HepG2 (cell line): ENCODE measurements at regions not wholly inside any gene's neighbourhood (a gene's known extent, or its start where the extent isn't known, plus 50 kb on each side); places are given as distances from the start of the nearest gene placed in this dataset.

Experiments
- ATAC-seq: fragments of 200-7000 bp; cut with Tn5 transposase; 3 replicates; pipeline ENCODE4 v1.9.1; 2020; ENCODE audit warnings: mild to moderate bottlenecking, moderate library complexity
- BruUV-seq: library from RNA; stranded (reverse); fragments of 400-500 nt; replicated peaks from 2 replicates; lab custom pipeline; 2021; lab: Mats Ljungman, UMichigan
- CTCF ChIA-PET: fragments of 300-600 bp; formaldehyde crosslinking; extraction: SDS; loops from one replicate; lab custom pipeline; 2021; ENCODE audit warnings: low total read pairs, inconsistent platforms, low intra/inter-chr PET ratio; lab: Yijun Ruan, JAX
- POLR2A ChIA-PET: fragments of 350-600 bp; sonication (Branson Sonifier 250); formaldehyde crosslinking; loops from one replicate; lab custom pipeline; 2020; ENCODE audit warnings: antibody characterized with exemption, inconsistent platforms; lab: Yijun Ruan, JAX
- DNase-seq: peaks from one replicate; pipeline ENCODE4 v3.0.0-alpha.2; 2015; ENCODE audit warnings: low spot score
- FAIRE-seq: peaks from 3 replicates; lab custom pipeline; 2011; peaks lifted over from hg19 to GRCh38; lab: Jason Lieb, UNC
- H2AFZ ChIP-seq: one replicate; pipeline ENCODE4 v1.6.1; 2011; ENCODE audit warnings: low read length, inconsistent platforms
- H3K27ac ChIP-seq: fragments of 300-600 bp; 3 replicates; pipeline ENCODE4 v1.8.0; 2011; ENCODE audit warnings: mixed run types, mild to moderate bottlenecking, mixed read lengths, low read length, inconsistent platforms; ENCODE audit not compliant: insufficient read depth; ENCODE audit errors: extremely low read length
- H3K27me3 ChIP-seq, 2 experiments: fragments of 200-600 bp in 1 of 2; 2 replicates in 1 of 2; 3 replicates in 1 of 2; pipeline versions ENCODE4 v1.6.0 to v1.8.0; 2011; ENCODE audit warnings: low read length in 2 of 2, mild to moderate bottlenecking in 2 of 2, moderate library complexity in 2 of 2, inconsistent platforms in 1 of 2; ENCODE audit not compliant: insufficient read depth in 2 of 2, control insufficient read depth in 1 of 2
- H3K36me3 ChIP-seq, 2 experiments: fragments of 200-600 bp in 1 of 2; replicated peaks in 1 of 2; 2 replicates in 1 of 2; 3 replicates in 1 of 2; pipeline versions ENCODE4 v1.5.1 to v1.8.0; 2011; ENCODE audit warnings: low read length in 2 of 2, inconsistent platforms in 1 of 2; ENCODE audit not compliant: insufficient read depth in 2 of 2, control insufficient read depth in 1 of 2
- H3K4me1 ChIP-seq: 2 replicates; pipeline ENCODE4 v1.5.1; 2012; ENCODE audit warnings: low read length, inconsistent platforms; ENCODE audit not compliant: insufficient read depth
- H3K4me2 ChIP-seq: 2 replicates; pipeline ENCODE4 v1.6.0; 2011; ENCODE audit warnings: low read depth, low read length, inconsistent platforms
- H3K4me3 ChIP-seq, 3 experiments: fragments of 200-600 bp in 1 of 3; sonication (generic), shearing (Covaris generic) in 1 of 3; replicated peaks in 1 of 3; 2 replicates each; pipeline ENCODE4 v1.5.1; 2011 to 2016; ENCODE audit warnings: low read length in 3 of 3, inconsistent platforms in 2 of 3, low read depth in 2 of 3, mild to moderate bottlenecking in 2 of 3, control low read depth in 1 of 3, mixed read lengths in 1 of 3; ENCODE audit not compliant: insufficient read depth in 1 of 3
- H3K79me2 ChIP-seq: one replicate; pipeline ENCODE4 v1.6.1; 2011; ENCODE audit warnings: low read length, inconsistent platforms; ENCODE audit not compliant: insufficient read depth
- H3K9ac ChIP-seq: 2 replicates; pipeline ENCODE4 v1.6.0; 2011; ENCODE audit warnings: mild to moderate bottlenecking, low read depth, low read length, inconsistent platforms; ENCODE audit not compliant: insufficient read depth
- H3K9me3 ChIP-seq: 2 replicates; pipeline ENCODE4 v1.5.1; 2012; ENCODE audit warnings: mild to moderate bottlenecking, low read length
- H4K20me1 ChIP-seq: 2 replicates; pipeline ENCODE4 v1.6.0; 2011; ENCODE audit warnings: inconsistent platforms, mild to moderate bottlenecking, low read length, moderate library complexity; ENCODE audit not compliant: insufficient read depth
- CHD2 ChIP-seq: IDR thresholded peaks from 2 replicates; pipeline ENCODE4 v1.6.1; 2011; ENCODE audit warnings: low read depth, low read length, improper control_type of control experiment
- FIP1L1 ChIP-seq: fragments of 200-400 bp; formaldehyde crosslinking; IDR thresholded peaks from 2 replicates; pipeline ENCODE4 v1.6.1; 2018; ENCODE audit warnings: low read depth, mild to moderate bottlenecking, low read length, moderate library complexity, borderline replicate concordance; ENCODE audit not compliant: insufficient read depth
- ZIK1 ChIP-seq: sonication (generic); formaldehyde crosslinking; IDR thresholded peaks from 2 replicates; pipeline ENCODE4 v1.5.0; 2020; ENCODE audit warnings: mild to moderate bottlenecking, low read depth, missing genetic modification reagents, borderline replicate concordance
- ZNF557 ChIP-seq: sonication (generic); formaldehyde crosslinking; IDR thresholded peaks from 2 replicates; pipeline ENCODE4 v1.4.0; 2020; ENCODE audit warnings: missing genetic modification reagents
- ZNF816 ChIP-seq: sonication (generic); formaldehyde crosslinking; IDR thresholded peaks from 2 replicates; pipeline ENCODE4 v1.8.0; 2022; ENCODE audit warnings: missing genetic modification reagents, mild to moderate bottlenecking, borderline replicate concordance
- WGBS: methylation state at CpG from one replicate; pipeline ENCODE4 v1.1.6; 2017; ENCODE audit warnings: low lambda C conversion rate; 5-methylcytosine and 5-hydroxymethylcytosine counted together
- in situ Hi-C: cut with HindIII; loops from 2 replicates; pipeline ENCODE4 v1.10.0; 2017; ENCODE audit warnings: low pct_unique_long_range_greater_than_20kb; ENCODE audit not compliant: extremely low pct_ligation_motif_present
- intact Hi-C: fragments of 100-400 bp; cut with micrococcal nuclease; formaldehyde crosslinking; loops from one replicate; pipeline ENCODE4 v1.10.0; 2022; ENCODE audit not compliant: unreplicated experiment
- TF ChIP-seq, protein P1 (sequence below): sonication (generic); formaldehyde crosslinking; IDR thresholded peaks from 2 replicates; pipeline ENCODE4 v1.5.1; 2020; ENCODE audit warnings: missing genetic modification reagents, mild to moderate bottlenecking, borderline replicate concordance
- TF ChIP-seq, protein P2 (sequence below): sonication (generic); formaldehyde crosslinking; IDR thresholded peaks from 2 replicates; pipeline ENCODE4 v1.4.0; 2020; ENCODE audit warnings: missing genetic modification reagents

DNA sequence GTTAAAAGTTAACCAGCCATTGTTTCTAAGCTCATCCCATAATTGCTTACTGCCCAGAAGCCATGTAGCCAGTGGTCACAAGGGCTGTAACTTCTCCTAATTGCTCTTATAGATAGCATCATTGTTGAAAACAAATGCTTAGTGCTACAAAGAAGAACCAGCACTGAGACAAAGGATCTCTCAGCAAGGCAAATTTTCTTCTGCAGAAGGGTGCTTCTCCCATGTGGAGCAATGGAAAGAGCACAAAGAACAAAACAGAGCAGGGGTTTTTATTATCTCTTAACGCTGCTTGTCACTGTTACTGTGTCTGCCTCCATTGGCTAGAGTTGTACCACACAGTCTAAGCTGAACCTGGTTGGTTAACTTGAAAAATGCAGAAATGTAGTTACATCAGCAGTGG is 1036.8 kb downstream of the UQCRFS1 start (continued):
- TF ChIP-seq FIP1L1 (no peak), CHD2 (no peak), ZIK1 (no peak)
- TF ChIP-seq, protein P1, sequence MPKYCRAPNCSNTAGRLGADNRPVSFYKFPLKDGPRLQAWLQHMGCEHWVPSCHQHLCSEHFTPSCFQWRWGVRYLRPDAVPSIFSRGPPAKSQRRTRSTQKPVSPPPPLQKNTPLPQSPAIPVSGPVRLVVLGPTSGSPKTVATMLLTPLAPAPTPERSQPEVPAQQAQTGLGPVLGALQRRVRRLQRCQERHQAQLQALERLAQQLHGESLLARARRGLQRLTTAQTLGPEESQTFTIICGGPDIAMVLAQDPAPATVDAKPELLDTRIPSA (CRISPR knock-in tag), result no peak
- TF ChIP-seq, protein P2, sequence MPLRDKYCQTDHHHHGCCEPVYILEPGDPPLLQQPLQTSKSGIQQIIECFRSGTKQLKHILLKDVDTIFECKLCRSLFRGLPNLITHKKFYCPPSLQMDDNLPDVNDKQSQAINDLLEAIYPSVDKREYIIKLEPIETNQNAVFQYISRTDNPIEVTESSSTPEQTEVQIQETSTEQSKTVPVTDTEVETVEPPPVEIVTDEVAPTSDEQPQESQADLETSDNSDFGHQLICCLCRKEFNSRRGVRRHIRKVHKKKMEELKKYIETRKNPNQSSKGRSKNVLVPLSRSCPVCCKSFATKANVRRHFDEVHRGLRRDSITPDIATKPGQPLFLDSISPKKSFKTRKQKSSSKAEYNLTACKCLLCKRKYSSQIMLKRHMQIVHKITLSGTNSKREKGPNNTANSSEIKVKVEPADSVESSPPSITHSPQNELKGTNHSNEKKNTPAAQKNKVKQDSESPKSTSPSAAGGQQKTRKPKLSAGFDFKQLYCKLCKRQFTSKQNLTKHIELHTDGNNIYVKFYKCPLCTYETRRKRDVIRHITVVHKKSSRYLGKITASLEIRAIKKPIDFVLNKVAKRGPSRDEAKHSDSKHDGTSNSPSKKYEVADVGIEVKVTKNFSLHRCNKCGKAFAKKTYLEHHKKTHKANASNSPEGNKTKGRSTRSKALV (CRISPR knock-in tag), result no peak

DNA sequence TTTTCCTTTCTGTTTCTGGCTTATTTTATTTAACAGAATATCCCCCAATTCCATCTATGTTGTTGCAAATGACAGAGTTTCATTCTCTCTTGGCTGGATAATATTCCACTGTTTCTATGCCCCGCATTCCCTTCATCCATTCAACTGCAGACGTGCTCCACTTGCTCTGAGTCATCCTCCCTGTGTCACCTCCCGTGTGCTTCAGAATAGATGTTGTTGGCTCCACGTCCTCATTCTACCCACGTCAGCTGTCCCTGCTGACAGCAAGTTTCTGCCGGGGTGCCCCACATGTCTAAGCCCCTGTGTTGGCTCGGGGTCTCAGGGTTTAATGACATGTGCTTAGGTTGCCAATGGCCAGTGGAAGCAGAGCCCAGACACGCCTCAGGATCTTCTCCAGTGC is 1041.0 kb downstream of the UQCRFS1 start:
- WGBS, result 3% methylated on average over 8 of the region's 8 CpGs
- no peak for TF ChIP-seq ZNF816
- no peak for TF ChIP-seq ZNF557 (CRISPR knock-in tag)
- Histone ChIP-seq H3K79me2 (no peaks in the 10 kb centered on the region), H3K9me3 (peaks cover 93% of the 10 kb centered on the region), H3K27me3 (no peaks in the 10 kb centered on the region), H3K36me3 (no peaks in the 10 kb centered on the region), H4K20me1 (no peaks in the 10 kb centered on the region), H3K4me2 (no peak overlapping the region), H3K4me1 (no peaks in the 10 kb centered on the region), H2AFZ (no peak overlapping the region), H3K9ac (no peak overlapping the region), H3K27ac (no peak overlapping the region), H3K4me3 (no peak overlapping the region)
- BruUV-seq, result no TSS peak
- FAIRE-seq (no peak), ATAC-seq (no peak), DNase-seq (no peak)
- in situ Hi-C loops (no loop called here), intact Hi-C loops (no loop called here)
- POLR2A ChIA-PET, result no interaction called here
- CTCF ChIA-PET, result no interaction called here
